ENCODE measurements at regions not wholly inside any gene's neighbourhood (a gene's known extent, or its start where the extent isn't known, plus 50 kb on each side); places are given as distances from the start of the nearest gene placed in this dataset.

- TF ChIP-seq CTCF (IDR thresholded peaks at IDR 0.05) = no peak
- no peak for TF ChIP-seq MYBL2 (CRISPR knock-in tag; IDR thresholded peaks at IDR 0.05)
- no peak for TF ChIP-seq ATF6 (CRISPR knock-in tag; IDR thresholded peaks at IDR 0.05)
Measured at GRCh38 chr9:16335788-16336580, 534.5 kb downstream of the BNC2 start.
